T-helper 1 cell treated with Interleukin-12 subunit alpha and Interleukin-12 subunit beta and Interleukin-4 antibody, amounts not matched to agents 30 ng/mL and 1 ng/mL, for 36 hours (primary cell): ENCODE measurements at regions not wholly inside any gene's neighbourhood (a gene's known extent, or its start where the extent isn't known, plus 50 kb on each side); places are given as distances from the start of the nearest gene placed in this dataset.
"Not testable (repeated sequence)": the region's sequence is repeated elsewhere in the genome, so short reads cannot be mapped to it uniquely, and the experiment has no call there.

Experiments used
- intact Hi-C: fragments of 100-400 bp; cut with micrococcal nuclease; formaldehyde crosslinking; loops from one replicate; pipeline ENCODE4 v1.15.1; 2024

- intact Hi-C loops, result no loop called here
These were observed 302.7 kb downstream of the SFMBT2 start for GRCh38 chr10:7108141-7108540.

GRCh38 chr10:7107285-7107684 lies 303.5 kb downstream of the SFMBT2 start:
- intact Hi-C loops, result no loop called here

GRCh38 chr10:7104379-7104778 lies 306.5 kb downstream of the SFMBT2 start:
- intact Hi-C loops, result not testable (repeated sequence)

GRCh38 chr10:7102557-7103349 lies 308.1 kb downstream of the SFMBT2 start:
- intact Hi-C loops, result no loop called here

- intact Hi-C loops, result no loop called here
These were observed 308.8 kb downstream of the SFMBT2 start for GRCh38 chr10:7102084-7102483.

GRCh38 chr10:7101451-7101850 lies 309.4 kb downstream of the SFMBT2 start:
- intact Hi-C loops, result no loop called here

GRCh38 chr10:7100032-7100702 lies 310.7 kb downstream of the SFMBT2 start:
- intact Hi-C loops, result no loop called here

- intact Hi-C loops, result no loop called here
These were observed 312.6 kb downstream of the SFMBT2 start for GRCh38 chr10:7098160-7098762.

GRCh38 chr10:7094781-7095180 lies 316.1 kb downstream of the SFMBT2 start:
- intact Hi-C loops, result no loop called here

- intact Hi-C loops, result no loop called here
These were observed 317.5 kb downstream of the SFMBT2 start for GRCh38 chr10:7093368-7093767.

- intact Hi-C loops, result no loop called here
These were observed 318.2 kb downstream of the SFMBT2 start for GRCh38 chr10:7092603-7093002.

GRCh38 chr10:7090529-7090928 lies 320.3 kb downstream of the SFMBT2 start:
- intact Hi-C loops, result no loop called here

- intact Hi-C loops, result no loop called here
These were observed 324.8 kb downstream of the SFMBT2 start for GRCh38 chr10:7085913-7086589.

GRCh38 chr10:7085147-7085912 lies 325.5 kb downstream of the SFMBT2 start:
- intact Hi-C loops, result no loop called here

GRCh38 chr10:7084280-7085005 lies 326.4 kb downstream of the SFMBT2 start:
- intact Hi-C loops, result no loop called here

GRCh38 chr10:7082967-7083366 lies 327.9 kb downstream of the SFMBT2 start:
- intact Hi-C loops, result no loop called here

- intact Hi-C loops, result no loop called here
These were observed 333.0 kb downstream of the SFMBT2 start for GRCh38 chr10:7077880-7078279.

- intact Hi-C loops, result no loop called here
These were observed 335.0 kb downstream of the SFMBT2 start for GRCh38 chr10:7075851-7076250.

- intact Hi-C loops, result no loop called here
These were observed 335.7 kb downstream of the SFMBT2 start for GRCh38 chr10:7075110-7075509.

GRCh38 chr10:7071421-7071820 lies 339.4 kb downstream of the SFMBT2 start:
- intact Hi-C loops, result loop anchor here (1.0 to 2.0 kb wide), 2 partner anchors 25 to 151 kb away; no protein-coding TSS in a partner anchor
